ENCODE measurements at regions not wholly inside any gene's neighbourhood (a gene's known extent, or its start where the extent isn't known, plus 50 kb on each side); places are given as distances from the start of the nearest gene placed in this dataset.
"Not testable (repeated sequence)": the region's sequence is repeated elsewhere in the genome, so short reads cannot be mapped to it uniquely, and the experiment has no call there.

DNA sequence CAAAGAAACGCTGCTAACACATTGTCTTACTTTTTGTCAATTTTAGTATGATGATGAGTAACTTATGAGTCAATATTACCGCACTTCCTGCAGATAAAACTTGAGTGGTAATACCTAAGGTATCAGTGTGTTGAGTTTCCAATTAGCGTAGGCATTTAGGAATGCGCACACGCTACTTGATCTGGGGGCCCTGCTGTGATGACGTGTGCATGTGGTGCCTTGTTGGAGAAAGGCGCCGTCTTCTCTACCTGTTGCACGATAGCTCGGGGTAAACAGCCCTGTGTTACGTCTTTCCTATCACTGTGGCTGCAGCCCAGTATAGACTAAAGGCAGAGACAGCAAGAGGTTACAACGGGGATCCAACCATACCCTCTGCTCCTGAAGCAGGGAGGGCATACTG, 476.8 kb upstream of the ADARB2 start:
- no peak for DNase-seq

DNA sequence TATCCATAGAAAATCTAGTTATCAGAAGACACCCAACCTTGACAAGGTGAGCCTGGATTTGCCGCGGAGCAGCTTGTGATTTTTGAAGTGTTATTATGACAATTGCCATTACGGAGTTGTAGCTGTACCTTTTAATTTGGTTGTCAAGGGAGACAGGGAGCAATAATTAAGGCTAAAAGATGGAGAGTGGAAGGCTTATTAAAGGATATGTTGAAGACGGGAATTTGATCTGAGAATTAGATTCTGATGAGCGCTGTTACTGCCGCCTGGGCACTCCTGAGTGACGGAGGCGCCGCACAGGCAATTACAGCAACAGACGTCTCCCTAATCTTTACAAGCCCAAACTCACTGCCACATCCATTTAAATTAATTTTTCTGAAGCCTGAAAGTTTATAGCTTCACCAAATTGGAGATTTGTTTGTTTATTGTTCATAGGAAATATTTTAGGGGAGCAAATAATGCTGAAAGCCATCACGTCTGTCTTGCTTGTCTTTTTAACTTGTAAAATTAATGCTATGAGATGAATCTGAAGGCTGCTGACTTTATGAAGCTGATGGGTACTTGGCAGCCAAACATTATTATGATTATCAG, 475.0 kb upstream of the ADARB2 start:
- no peak for DNase-seq

DNA sequence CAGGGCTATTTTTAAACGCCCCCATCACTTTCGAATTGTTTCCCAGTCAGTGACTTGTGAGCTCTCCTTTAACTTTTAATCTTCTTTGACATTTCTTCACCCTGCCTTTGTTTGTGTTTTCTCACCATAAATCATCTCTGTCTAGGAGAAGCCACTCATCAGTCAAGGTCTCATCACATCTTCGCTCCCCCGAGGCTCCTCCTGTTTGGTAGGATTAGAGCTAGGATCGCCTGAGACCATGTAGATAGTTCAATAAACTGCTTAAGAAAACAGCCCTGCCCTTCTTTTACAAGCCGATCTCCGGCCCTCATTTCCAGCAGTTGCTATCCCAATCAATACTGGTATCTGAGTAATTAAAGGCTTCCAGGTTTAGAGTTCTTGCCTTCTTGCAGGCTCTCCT, 472.8 kb upstream of the ADARB2 start:
- no peak for DNase-seq

DNA sequence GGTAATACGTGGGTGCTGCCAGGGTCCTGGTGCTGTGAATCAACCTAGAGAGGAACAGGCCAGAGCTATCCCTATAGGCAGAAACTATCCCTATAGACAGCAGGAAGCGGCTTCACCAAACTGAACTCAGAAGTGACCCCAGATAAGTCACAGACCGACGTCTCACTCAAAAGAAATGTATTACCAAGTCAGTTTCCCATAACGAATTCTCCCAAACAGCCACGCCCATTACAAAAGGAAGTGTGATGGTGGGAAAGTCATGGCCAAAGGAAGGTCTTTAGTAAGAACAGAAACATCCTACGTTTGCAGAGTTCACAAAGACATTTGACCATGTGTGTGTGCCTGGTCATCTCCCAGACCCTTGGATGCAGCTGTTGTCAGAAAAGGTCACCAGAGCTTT, 470.8 kb upstream of the ADARB2 start:
- DNase-seq = no peak

DNA sequence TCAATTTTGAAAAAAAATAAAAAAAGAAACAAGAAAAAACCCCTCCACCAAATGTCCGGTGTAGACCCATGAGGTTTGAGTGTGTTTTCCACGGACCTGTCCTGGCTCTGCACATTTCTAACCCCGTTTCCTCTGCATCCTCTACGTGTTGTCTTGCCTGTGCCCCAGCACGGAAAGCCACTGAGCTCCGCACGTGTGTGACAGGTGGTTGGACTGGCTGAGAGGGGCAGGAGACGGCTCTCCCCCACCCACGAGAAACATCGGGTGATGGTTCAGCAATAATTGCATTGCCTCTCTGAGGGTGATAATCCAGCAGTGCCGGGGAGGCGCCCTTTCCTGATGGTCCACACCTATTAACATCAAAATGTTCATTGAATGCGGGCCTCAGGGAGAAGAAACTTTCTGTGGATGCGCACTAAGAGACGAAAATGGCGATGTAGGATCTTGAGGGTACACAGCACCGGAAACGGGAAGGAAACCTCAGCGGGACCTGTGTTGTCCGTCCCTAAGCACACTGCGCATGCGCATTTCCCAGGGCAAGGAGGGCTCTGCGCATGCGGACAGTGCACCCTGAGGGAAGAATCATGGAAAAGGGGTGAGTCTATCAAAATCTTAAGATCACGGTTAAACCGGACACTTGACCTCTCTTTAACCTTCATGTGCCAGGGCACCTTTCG, 470.1 kb upstream of the ADARB2 start:
- no peak for DNase-seq

DNA sequence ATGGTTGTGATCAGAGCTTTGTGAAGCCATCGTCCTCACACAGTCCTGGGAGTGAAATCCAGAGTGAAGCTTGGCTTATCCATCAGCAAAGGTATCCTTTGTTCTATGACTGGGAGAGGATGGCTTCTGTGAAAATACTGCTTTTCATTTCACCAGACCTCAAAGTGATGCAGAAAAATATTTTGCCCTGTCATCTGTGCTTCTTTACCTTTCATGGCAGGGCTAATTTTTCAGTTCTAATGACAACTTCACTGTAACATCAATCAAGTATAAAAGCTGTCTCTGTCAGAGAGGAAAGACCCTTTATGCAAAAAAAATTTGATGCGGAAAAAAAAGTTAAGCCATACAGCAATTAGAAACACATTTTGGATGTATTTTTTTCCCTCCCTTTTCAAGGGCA, 468.1 kb upstream of the ADARB2 start:
- DNase-seq = no peak

DNA sequence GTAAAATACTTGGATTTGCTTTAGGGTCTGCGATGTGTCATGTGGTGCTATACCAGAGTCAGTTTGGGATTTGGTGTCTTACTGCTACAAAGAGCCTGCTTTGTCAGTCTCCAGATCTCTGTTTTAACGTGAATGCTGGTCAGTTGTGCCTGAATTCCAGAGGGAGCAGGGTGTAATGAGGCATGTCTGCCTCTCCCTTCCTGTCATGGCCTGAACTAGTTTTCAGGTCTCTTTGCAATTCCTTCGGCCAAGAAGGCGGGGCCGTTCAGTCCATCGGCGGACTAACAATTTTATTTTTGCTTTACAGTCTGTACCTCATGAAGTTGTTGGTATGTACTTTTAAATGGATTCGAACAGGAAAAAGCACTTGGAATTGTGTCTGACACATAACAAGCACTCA, 465.1 kb upstream of the ADARB2 start:
- DNase-seq = no peak

DNA sequence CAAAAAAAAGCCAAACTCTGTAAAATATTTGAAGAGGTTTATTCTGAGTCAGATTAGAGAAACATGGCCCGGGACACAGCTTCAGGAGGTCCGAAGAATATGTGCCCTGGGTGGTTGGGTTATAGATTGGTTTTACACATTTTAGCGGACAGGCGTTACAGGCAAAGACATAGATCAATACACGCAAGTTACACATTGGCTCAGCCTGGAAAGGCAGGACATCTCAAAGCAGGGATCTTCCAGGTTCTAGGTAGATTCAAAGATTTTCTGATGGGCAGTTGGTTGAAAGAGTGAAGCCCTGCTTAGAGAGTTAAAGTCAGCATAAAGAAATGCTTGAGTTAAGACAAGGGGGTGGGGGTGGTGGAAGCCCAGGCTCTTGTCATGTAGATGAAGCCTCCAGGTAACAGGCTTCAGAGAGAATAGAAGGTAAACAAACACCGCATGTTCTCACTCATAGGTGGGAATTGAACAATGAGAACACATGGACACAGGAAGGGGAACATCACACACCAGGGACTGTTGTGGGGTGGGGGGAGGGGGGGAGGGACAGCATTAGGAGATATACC, 464.3 kb upstream of the ADARB2 start:
- DNase-seq = no peak

DNA sequence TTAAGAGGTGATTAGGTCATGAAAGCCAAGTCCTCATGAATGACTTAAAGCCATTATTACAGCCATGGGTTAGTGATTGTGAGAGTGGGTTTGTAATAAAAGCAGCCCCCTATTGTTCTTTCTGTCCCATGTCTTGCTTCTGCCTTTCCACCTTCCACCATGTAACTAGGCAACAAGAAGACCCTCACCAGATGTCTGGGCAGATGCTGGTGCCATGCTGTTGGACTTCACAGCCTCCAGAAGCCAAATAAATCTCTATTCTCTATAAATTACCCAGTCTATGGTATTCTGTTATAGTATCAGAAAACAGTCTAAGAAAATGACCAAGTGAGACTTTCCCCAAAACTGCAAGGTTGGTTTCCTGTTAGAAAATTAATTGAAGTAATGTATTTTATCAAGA, 460.3 kb upstream of the ADARB2 start:
- DNase-seq = no peak

DNA sequence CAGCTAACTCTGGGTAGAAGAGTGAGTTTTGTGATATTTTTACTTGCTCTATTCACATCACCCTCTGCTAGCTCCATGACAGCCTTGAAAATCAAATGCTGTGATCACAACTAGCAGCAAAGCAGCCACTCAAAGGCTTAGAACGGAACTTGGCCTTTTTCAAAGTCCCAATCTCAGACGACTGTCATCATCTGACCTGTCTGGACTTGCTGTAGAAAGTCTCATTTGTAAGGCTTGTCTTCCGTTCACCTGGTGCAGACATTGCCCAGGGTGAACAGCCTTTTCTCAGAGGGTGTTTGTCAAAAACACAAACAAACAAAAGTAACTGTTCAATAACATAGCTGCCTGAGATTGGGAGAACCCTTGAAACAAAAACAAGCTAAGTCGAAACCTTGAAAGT, 458.9 kb upstream of the ADARB2 start:
- no peak for DNase-seq

DNA sequence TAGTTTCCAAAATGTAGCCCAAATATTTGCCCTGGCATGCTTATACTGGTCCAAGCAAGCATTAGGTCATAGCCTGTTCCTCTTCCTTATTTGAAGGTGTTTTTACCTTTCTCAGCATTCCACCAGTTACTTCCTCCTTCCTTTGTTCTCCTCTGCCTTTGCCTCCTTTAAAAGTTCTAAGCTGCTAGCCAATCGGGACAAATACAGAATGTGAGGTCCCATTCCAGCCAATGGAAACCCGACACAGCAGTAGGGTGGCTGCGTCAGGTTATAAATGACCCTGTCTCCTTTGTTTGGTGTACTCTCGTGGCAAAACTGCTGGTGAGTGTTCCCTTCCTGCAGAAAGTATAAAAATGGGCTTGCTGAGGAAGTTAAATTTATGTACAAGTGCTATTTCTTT, 452.0 kb upstream of the ADARB2 start:
- not testable (repeated sequence) for DNase-seq

DNA sequence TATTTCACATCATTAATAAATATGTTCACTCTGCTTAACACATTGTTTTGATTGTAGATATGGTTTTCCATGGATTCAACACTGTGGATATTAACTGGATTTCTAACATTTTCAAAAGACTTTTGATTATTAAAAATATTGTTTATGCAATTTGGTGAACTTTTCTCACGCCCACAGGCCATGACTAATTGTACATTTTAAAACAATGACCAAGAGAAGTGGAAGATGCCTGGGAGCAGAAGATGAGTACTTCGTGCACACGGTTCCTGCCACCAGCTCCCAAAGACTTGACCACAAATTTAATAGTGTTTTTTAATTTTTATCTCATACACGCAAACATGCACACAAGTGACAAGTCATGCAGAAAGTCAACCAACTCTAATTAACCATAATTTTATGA, 451.0 kb upstream of the ADARB2 start:
- DNase-seq = no peak

DNA sequence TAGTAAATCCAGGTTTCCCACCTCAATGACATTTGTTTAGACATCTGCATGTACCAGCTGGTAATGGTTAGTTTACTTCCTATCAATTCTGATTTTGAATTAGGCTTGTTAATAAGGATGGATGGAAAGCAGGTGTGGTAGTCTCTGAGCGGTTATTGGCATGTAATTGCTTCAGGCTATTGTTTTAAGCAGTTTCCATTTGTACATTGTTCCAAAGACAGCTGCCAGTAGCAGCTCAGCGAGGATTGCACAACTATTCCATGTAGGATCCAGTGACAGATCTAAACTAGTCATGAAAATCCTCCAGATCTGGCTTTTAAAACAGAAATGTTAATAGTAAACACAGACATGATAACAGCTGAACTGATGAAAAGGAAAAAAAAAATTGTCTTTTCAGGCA, 436.0 kb upstream of the ADARB2 start:
- no peak for DNase-seq

DNA sequence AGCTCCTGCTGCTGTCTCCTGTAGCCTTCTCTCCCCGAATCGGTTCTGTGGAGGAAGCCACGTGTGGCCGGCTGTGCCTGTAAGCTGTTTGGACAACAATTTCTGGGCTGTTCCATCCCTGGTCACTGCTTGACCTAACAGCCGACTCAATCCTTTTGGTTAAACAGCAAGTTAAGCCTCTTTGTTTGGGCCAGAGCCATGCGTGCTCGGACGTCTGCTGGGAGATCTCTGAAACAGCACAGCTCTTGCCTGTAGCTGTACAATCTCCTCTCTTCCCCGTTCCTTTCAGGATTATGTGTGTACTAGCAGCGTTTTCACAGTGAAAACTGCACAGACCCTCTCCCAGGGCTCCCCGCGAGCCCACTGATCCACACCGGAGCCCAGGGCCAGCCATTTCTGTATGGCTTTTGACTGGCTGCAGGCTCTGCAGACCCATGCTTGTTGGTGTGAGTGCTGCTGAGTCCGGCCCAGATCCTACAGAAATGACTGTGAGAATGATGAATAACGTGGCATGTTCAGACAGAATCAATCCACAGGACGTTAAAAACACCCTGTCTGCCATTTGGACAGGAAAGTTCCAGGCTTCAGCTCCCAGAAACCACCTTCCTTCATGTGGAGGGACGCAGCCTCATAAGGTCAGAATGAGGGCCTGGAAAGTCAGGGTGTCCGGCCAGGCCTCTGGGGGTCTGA, 428.6 kb upstream of the ADARB2 start:
- no peak for DNase-seq

DNA sequence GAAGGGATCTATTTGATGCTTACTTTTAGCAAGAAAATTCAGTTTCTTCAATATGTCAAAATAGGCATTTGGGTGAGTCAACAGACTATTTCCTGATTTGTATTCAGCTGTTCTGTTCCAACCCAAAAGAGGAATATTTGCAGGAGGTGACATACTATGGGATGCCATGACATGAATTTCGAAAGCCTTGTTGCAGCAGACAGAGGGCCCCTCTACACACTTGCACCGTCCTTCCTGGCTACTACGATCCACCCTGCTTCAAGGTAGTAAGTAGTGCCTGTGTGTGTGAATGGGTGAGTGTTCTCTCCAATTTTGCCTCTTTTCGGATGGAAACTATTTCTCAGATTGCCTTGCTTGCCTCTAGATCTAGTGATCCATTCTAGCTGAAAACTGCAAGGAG, 413.0 kb upstream of the ADARB2 start:
- DNase-seq = no peak

DNA sequence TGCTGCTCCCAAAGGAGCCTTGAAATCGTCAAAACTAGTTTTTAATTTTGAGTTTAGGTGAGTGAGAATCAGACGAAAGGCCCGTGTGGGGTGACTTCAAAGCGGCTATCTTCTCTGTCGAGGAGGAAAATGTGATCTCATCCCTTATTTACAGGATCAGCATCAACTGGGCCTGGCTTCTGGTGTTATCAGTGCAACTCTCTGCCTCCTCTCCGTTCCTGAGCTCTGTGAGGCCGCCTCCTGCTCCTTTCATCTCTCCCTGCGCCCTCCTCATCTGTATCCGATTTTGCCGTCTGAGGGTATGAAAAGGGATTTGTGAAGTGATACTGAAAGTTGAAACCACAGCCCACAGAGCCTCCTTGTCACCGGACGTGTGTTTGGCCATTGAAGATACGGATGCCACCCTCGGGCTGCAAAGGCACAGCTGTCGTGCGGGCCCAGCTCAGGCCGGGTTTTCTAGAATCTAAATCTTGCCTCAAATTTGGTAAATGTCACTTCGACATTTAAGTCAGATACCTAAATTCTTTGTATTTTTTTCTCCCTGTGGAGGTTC, 408.7 kb upstream of the ADARB2 start:
- DNase-seq = no peak

DNA sequence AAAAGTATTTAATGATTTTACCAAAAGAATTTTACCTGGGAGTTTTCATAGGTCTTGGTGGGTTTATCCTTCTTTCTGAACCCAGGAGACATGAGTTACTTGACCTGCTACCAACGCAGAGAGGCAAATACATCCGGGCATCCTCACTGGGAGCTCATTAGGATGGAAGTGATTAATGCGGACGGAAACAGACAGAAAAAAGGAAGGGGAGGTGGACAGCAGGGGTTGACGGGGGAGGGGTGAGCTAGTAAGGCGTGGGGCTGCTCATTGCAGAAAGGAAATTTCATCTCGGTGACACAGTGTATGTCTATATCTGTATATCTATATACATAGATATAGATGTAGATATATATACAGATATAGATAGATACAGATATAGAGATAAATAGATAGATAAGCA, 408.2 kb upstream of the ADARB2 start:
- no peak for DNase-seq

DNA sequence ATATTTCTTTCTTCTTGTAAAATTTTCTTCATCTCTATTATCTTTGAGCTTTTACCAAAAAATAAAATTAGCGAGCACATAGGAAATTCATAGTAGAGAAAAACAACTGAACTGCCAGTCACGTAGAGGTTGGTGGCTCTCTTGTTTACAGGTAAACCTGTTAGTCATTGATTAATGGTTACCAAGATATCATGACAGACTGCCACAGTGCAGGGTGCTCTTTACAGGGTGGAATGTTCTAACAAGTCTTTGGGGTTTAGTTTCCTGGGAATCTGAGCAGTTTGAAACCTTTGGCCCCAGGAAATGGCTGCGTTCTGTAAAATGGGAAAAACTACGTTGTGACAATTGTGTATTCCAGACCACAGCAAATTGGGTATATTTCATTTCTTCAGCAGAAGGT, 407.3 kb upstream of the ADARB2 start:
- DNase-seq = no peak

DNA sequence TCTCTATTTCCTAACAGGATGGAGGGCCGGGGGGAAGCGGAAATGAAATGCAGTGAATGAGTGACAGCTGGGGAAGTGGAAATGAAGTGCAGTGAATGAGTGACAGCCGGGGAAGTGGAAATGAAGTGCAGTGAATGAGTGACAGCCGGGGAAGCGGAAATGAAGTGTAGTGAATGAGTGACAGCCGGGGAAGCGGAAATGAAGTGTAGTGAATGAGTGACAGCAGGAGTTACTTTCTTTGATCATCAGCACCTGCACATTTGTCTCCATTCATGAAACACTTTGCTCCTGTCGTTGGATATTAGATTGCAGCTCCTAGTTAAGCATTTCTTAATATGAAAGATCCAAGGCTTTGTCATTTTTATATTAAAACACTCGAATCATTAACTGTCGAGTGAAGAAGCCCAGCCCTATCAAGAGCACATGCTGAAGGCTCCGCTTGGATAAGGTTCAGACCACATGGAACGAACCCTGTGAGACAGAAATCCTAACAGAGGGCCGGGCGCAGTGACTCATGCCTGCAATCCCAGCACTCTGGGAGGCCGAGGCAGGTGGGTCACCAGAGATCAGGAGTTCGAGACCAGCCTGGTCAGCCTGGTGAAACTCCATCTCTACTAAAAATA, 406.0 kb upstream of the ADARB2 start:
- no peak for DNase-seq

DNA sequence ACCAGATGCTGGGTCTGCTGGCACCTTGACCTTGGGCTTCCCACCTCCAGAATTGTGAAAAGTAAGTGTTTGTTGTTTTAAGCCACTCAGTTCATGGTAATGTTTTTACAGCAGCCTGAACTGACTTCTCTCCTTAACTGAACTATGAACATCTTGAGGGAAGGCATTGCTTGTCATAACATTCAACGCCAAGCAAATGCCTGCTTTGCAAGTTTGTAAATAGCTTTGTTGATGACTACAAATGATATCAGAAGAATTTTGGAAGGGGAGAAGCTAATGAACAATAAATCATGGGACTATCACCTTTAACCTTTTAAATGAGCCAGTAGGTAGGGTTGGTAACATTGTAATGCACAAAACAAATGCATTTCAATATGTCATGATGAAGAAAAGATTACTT, 402.4 kb upstream of the ADARB2 start:
- no peak for DNase-seq

DNA sequence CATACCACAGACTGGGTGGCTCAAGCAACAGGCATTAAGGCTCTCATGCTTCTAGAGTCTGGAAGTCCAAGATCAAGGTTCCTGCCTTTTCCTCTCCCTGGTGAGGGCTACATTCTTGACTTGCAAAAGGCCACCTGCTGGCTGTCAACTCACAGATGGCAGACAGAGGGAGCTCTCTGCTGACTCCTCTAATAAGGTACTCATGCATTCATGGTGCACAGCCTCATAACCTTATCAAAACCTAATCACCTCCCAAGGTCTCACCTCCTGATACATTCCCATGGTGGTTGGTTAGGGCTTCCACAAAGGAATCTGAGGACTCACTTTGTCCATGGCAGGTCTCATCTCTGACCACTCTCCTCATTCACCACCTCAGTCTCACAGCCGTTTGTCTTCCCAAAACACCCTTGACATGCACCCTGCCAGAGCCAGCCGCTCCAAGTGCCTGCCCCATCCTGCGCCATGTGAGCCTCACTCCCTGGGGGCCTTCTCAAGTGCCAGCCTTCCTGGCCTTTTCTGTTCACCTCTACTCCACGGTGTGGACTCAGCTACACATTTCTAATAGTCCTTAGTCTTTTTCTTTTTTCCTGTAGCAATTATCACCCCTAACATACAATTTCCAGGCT, 400.3 kb upstream of the ADARB2 start:
- no peak for DNase-seq

DNA sequence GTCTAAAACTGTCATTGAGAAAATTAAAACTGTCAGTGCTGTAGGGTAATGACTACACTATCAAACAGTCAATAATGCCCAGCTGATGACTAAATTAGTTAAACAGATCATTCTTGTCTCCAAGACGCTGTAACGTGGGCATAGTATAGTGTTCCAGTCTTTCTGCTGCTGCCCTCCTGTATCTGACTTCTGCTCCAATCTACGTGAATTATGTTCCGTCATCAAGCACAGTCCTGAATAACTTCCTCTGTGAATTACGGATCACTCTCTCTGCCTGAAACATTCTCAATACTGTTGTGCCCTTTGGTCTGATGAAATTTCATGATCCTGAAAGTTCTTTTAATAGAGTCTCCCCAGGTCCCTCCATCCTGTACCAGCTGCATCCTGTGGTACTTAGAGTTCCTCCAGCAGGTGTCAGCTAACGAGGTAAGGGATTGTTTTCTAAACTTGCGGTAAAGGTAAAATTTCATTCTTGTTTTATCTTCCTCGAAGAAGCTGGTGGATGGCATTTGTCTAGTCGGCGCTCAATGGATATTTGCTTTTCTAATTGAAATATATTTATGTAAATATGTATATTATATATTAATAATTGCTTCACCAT, 393.5 kb upstream of the ADARB2 start:
- DNase-seq = no peak

DNA sequence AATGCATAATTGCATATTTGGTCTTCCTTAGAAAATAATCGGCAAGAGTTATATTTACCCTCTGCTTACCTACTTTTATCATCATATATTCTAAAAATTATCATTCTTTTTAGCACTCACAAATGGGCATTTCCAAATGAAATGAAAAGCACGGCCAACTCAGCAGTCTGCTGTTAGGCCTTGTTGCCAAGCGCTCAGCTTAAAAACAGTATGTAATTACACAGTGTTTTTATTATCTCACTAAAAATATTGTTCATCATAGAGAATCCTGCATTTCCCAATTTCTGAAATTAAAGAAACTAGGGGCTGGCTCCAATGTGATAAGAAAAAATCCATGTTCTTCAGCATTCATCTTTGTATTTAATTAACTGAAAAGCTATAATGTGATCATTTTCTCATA, 391.7 kb upstream of the ADARB2 start:
- DNase-seq = no peak

Data from activated CD4-positive, CD25-positive, alpha-beta regulatory T cell (primary cell).